ENCODE measurements at regions not wholly inside any gene's neighbourhood (a gene's known extent, or its start where the extent isn't known, plus 50 kb on each side); places are given as distances from the start of the nearest gene placed in this dataset.

- Histone ChIP-seq H3K79me2 (ENCODE audit: control insufficient read depth, insufficient read depth, low read length) (no peaks in the 10 kb centered on the region), H3K9ac (ENCODE audit: control insufficient read depth, extremely low read depth, insufficient read depth, low read length) (no peak overlapping the region), H3K4me3 (ENCODE audit: control insufficient read depth in 2 of 3, extremely low read depth in 1 of 3, insufficient read depth in 2 of 3, low read depth in 1 of 3, low read length in 3 of 3) (no peak overlapping the region), H2AFZ (ENCODE audit: control insufficient read depth, low read length) (no peak overlapping the region), H3K36me3 (ENCODE audit: control insufficient read depth in 2 of 2, extremely low read depth in 1 of 2, insufficient read depth in 2 of 2, low read length in 2 of 2) (no peaks in the 10 kb centered on the region), H3K4me1 (ENCODE audit: control insufficient read depth, extremely low read depth, insufficient read depth, low read length) (no peaks in the 10 kb centered on the region), H3K9me1 (ENCODE audit: control insufficient read depth, extremely low read depth, insufficient read depth, low read length) (no peaks in the 10 kb centered on the region), H3K27ac (ENCODE audit: control insufficient read depth, insufficient read depth, low read length) (no peak overlapping the region), H3K9me3 (ENCODE audit: control insufficient read depth, low read depth, low read length) (no peaks in the 10 kb centered on the region), H3K4me2 (ENCODE audit: control insufficient read depth, extremely low read depth, insufficient read depth, low read depth, low read length) (no peak overlapping the region), H3K27me3 (ENCODE audit: control insufficient read depth, extremely low read depth, insufficient read depth, low read length) (no peaks in the 10 kb centered on the region), H4K20me1 (ENCODE audit: control insufficient read depth, extremely low read depth, insufficient read depth, low read length) (no peaks in the 10 kb centered on the region)
- TF ChIP-seq CTCF (optimal IDR thresholded peaks at IDR 0.05 in 1 of 3, IDR thresholded peaks at IDR 0.05 in 1 of 3, conservative IDR thresholded peaks at IDR 0.05 in 1 of 3; ENCODE audit: extremely low read depth in 1 of 3, insufficient read depth in 2 of 3, low read length in 3 of 3) = no peak
- TF ChIP-seq EZH2 (IDR thresholded peaks at IDR 0.05; ENCODE audit: low read length) = no peak
- FAIRE-seq (no peak), DNase-seq (ENCODE audit: low read depth, low spot score) (no peak)
- dilution Hi-C loops (cut with MboI; ENCODE audit: extremely low pct_ligation_motif_present, low sequenced_read_pairs) = no loop called here
Observed at GRCh38 chr21:14722841-14723483, 176.8 kb upstream of the SAMSN1 start.

DNA sequence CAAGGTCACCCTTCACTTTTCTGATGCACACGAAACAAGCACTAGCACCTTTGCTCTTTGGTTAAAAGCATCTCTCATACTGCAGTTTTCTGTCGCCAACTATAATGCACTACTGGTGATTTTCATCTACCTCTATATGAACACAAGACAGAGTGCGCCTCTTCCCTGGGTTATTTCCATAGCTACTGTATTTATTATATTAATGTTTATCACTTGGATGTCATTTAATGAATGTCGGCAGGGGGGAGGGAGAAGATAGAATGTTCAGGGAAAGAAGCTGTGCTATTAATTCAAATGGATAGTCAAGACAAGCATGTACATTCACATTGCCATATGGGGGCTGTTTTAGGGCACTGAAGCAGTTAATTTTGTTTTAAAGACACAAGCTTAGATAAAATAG, 174.1 kb upstream of the SAMSN1 start:
- Histone ChIP-seq H3K9me3 (ENCODE audit: control insufficient read depth, low read depth, low read length) (no peaks in the 10 kb centered on the region), H3K4me3 (ENCODE audit: control insufficient read depth in 2 of 3, extremely low read depth in 1 of 3, insufficient read depth in 2 of 3, low read depth in 1 of 3, low read length in 3 of 3) (no peak overlapping the region), H2AFZ (ENCODE audit: control insufficient read depth, low read length) (no peak overlapping the region), H3K36me3 (ENCODE audit: control insufficient read depth in 2 of 2, extremely low read depth in 1 of 2, insufficient read depth in 2 of 2, low read length in 2 of 2) (no peaks in the 10 kb centered on the region), H4K20me1 (ENCODE audit: control insufficient read depth, extremely low read depth, insufficient read depth, low read length) (no peaks in the 10 kb centered on the region), H3K79me2 (ENCODE audit: control insufficient read depth, insufficient read depth, low read length) (no peaks in the 10 kb centered on the region), H3K4me2 (ENCODE audit: control insufficient read depth, extremely low read depth, insufficient read depth, low read depth, low read length) (no peak overlapping the region), H3K27ac (ENCODE audit: control insufficient read depth, insufficient read depth, low read length) (no peak overlapping the region), H3K27me3 (ENCODE audit: control insufficient read depth, extremely low read depth, insufficient read depth, low read length) (no peaks in the 10 kb centered on the region), H3K4me1 (ENCODE audit: control insufficient read depth, extremely low read depth, insufficient read depth, low read length) (no peaks in the 10 kb centered on the region), H3K9ac (ENCODE audit: control insufficient read depth, extremely low read depth, insufficient read depth, low read length) (no peak overlapping the region), H3K9me1 (ENCODE audit: control insufficient read depth, extremely low read depth, insufficient read depth, low read length) (no peaks in the 10 kb centered on the region)
- FAIRE-seq = no peak
- dilution Hi-C loops (cut with MboI; ENCODE audit: extremely low pct_ligation_motif_present, low sequenced_read_pairs) = no loop called here
- DNase-seq (ENCODE audit: low read depth, low spot score) = no peak
- TF ChIP-seq CTCF (optimal IDR thresholded peaks at IDR 0.05 in 1 of 3, IDR thresholded peaks at IDR 0.05 in 1 of 3, conservative IDR thresholded peaks at IDR 0.05 in 1 of 3; ENCODE audit: extremely low read depth in 1 of 3, insufficient read depth in 2 of 3, low read length in 3 of 3) = no peak
- no peak for TF ChIP-seq EZH2 (IDR thresholded peaks at IDR 0.05; ENCODE audit: low read length)
